ENCODE measurements at regions not wholly inside any gene's neighbourhood (a gene's known extent, or its start where the extent isn't known, plus 50 kb on each side); places are given as distances from the start of the nearest gene placed in this dataset.

DNA sequence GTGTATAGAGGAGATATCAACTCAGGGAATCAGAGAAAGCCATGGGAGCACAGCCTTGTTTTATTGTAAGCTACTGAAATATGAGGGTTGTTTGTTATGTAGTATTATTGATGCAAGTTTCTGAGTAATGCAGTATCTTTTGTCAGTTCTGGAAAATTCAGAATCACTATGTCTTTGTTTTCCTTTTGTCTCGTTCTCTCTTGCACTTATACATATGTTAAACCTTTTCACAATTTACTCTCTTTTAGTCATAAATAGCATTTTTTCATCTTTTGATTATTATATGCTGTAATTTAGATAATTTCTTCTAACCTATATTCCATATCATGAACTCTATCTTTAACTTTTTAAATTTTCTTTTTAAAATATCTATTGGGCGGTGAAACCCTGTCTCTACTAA is 85.0 kb upstream of the COL3A1 start:
- no peak for ATAC-seq
- intact Hi-C loops (cut with micrococcal nuclease), result no loop called here
- DNase-seq, result no peak

- ATAC-seq, result no peak
- intact Hi-C loops (cut with micrococcal nuclease), result no loop called here
- no peak for DNase-seq
Observed at GRCh38 chr2:188890755-188891154, 83.4 kb upstream of the COL3A1 start.

- intact Hi-C loops (cut with micrococcal nuclease), result no loop called here
- no peak for ATAC-seq
- no peak for DNase-seq
Observed at GRCh38 chr2:188892636-188893035, 81.5 kb upstream of the COL3A1 start.

DNA sequence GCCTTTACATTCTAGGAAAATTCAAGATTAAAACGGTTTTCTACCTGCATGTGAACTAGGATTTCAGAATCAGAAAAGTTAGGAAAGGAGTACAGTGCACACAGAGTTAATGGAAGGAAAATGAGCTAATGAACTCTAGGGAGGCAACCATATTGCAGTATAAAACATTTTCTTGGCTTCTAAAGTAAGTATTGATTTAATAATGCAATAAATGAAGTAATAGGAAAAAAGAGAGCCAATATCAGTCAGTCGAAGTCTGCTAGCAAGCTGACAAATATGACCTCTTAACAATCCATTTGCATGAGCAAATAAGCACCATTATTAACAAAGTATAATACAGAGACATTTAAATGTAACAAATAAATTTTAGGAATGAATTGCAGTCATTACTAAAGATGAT is 80.2 kb upstream of the COL3A1 start:
- intact Hi-C loops (cut with micrococcal nuclease), result no loop called here
- DNase-seq, result no peak
- no peak for ATAC-seq

DNA sequence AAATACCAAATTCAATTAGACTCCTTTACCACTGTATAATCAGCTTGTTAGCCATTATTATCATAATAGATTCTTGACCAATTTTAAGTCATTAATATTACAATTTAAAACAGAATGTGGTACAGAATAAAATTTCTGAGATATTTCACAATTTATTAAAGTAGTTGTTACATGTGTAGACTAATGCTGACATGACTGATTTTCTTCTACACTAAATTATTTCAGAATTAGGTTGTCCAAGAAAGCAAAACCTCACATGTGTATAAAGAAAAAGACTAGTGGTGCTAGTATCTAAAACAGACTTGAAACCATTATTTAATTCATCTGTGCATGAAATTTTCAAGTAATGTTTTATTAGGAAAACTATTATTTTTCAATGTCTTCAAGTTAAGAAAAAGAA is 79.2 kb upstream of the COL3A1 start:
- intact Hi-C loops (cut with micrococcal nuclease), result no loop called here
- DNase-seq, result no peak
- ATAC-seq, result no peak

GRCh38 chr2:188897096-188897495 is 77.1 kb upstream of the COL3A1 start:
- DNase-seq (no peak), ATAC-seq (peak; percentile 84)
- intact Hi-C loops (cut with micrococcal nuclease), result no loop called here

- intact Hi-C loops (cut with micrococcal nuclease), result no loop called here
- ATAC-seq (no peak), DNase-seq (no peak)
Observed at GRCh38 chr2:188898261-188898660, 75.9 kb upstream of the COL3A1 start.

DNA sequence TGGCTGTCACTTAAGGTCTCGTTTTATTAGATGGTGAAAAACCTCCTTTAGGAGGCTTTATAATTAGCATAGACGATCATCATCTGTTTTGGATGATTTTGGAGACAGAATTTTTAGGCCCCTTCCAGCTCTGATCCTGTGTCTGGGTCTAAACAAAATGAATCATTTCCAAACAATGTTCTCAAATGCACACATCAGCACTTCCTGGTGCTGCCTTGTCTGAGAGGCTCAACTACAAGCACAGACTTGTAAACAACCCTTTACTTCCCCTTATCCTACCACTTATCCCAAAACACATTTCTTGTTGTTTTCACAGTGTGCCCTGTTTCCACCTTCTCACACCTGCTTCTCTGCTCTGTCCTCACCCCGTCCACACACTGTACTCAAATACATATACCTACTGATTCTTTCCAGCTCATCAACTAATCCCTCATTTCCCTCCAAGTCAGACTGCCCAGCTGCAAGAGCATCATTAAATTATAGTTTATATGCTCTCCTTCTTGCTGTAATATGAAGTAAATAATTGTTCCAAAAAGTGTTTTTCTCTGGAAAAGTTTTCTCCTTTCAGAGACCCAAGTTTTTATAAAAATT is 71.2 kb upstream of the COL3A1 start:
- DNase-seq (no peak), ATAC-seq (no peak)
- intact Hi-C loops (cut with micrococcal nuclease), result no loop called here

DNA sequence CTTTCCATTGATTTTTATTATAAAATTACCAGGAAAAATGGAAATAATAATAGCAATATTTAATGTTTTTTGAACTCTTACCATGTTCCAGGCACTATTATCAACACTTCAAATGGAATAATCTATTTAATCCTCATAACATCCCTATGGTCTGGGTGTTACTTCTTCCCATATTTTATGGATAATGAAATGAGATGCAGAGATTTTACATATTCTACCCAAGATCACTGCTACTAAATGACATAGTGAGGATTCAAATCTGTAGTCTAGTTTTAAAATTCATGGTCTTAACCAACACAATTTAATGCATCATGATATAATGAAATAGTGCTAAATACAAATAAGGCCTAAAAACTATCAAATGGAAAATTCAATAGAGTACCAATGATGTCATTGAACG is 70.4 kb upstream of the COL3A1 start:
- intact Hi-C loops (cut with micrococcal nuclease), result no loop called here
- no peak for DNase-seq
- ATAC-seq, result no peak

GRCh38 chr2:188909036-188909435 is 65.1 kb upstream of the COL3A1 start:
- DNase-seq (no peak), ATAC-seq (no peak)
- intact Hi-C loops (cut with micrococcal nuclease), result no loop called here

DNA sequence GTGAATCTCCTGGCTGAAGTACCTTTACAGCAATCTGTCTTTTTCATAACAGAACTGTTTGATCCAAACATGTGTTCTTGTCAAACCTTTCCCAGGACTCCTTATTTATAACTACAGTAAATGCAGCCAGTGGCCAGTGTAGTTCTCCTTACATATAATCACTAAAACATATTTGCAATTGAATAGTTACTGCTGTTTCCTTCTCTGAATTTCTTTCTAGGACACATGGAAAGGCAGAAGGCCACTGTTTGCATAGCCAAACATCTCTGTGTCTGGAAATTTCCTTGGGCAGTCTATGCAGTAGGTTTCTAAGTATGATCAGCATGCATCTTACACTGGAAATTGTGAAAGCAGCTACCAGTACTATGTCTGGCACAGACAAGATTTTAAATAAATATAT is 57.4 kb upstream of the COL3A1 start:
- no peak for ATAC-seq
- intact Hi-C loops (cut with micrococcal nuclease), result no loop called here
- no peak for DNase-seq

DNA sequence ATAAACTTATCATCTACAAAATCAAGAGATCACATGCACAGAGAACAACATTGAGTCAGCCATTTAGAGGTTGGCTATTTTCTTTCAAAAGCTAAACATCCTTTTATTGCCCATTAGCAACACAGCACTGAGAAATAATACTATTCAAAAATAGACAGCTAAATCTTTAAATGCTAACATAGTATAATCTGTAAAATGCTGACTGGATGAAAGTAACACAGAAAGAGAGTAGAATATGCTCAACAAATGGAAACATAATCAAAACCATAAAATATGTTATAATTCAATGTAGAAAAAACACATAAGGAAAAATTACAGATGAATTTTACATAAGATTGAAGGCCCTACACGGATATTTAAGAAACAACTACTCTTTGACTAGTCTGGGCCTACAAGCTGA is 56.5 kb upstream of the COL3A1 start:
- intact Hi-C loops (cut with micrococcal nuclease), result no loop called here
- DNase-seq (no peak), ATAC-seq (no peak)

- intact Hi-C loops (cut with micrococcal nuclease), result no loop called here
- ATAC-seq, result no peak
Observed at GRCh38 chr2:188919824-188920223, 54.3 kb upstream of the COL3A1 start.

GRCh38 chr2:188922191-188922590 is 52.0 kb upstream of the COL3A1 start:
- ATAC-seq (no peak), DNase-seq (no peak)
- intact Hi-C loops (cut with micrococcal nuclease), result no loop called here

More at GRCh38 chr2:188919824-188920223, 54.3 kb upstream of the COL3A1 start:
- DNase-seq, result no peak

Data from left ventricle myocardium superior (tissue), 1 donor.